NCI-H187 (cell line): ENCODE measurements at regions not wholly inside any gene's neighbourhood (a gene's known extent, or its start where the extent isn't known, plus 50 kb on each side); places are given as distances from the start of the nearest gene placed in this dataset.

Experiments used
- DNase-seq, 2 experiments: peaks; one replicate each; lab custom pipeline; 2025; lab: John Stamatoyannopoulos, UW

GRCh38 chr2:234768608-234769196, 183.1 kb upstream of the SH3BP4 start:
- DNase-seq, result no peak

GRCh38 chr2:234765279-234765678, 186.5 kb upstream of the SH3BP4 start:
- no peak for DNase-seq

GRCh38 chr2:234764372-234764771, 187.4 kb upstream of the SH3BP4 start:
- DNase-seq, result no peak

- DNase-seq, result no peak
Measured at GRCh38 chr2:234763002-234763873, 188.6 kb upstream of the SH3BP4 start.

- no peak for DNase-seq
Measured at GRCh38 chr2:234761910-234762309, 189.9 kb upstream of the SH3BP4 start.

DNA sequence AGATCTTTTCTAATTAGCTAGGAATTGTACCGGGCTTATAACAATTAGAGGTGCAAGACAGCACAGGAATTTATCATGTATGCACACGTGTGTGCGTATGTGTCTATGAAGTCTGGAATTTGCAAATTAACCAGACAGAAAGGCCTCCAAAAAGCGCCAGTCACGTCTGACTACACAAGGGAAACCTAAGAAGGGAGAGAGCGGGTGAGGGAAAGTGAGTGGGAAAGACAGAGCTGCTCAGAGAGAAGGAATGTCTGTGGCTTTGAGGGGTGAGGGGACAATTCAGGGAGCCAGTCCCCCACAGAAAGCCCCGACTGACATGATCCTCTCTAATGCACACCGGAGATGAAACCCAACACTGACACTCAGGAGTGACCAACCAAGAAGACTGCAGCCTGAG, 197.7 kb upstream of the SH3BP4 start:
- no peak for DNase-seq

GRCh38 chr2:234753701-234754100, 198.1 kb upstream of the SH3BP4 start:
- no peak for DNase-seq

- DNase-seq, result no peak
Measured at GRCh38 chr2:234752966-234753365, 198.9 kb upstream of the SH3BP4 start.

GRCh38 chr2:234751275-234751973, 200.4 kb upstream of the SH3BP4 start:
- no peak for DNase-seq

- no peak for DNase-seq
Measured at GRCh38 chr2:234747833-234748559, 203.8 kb upstream of the SH3BP4 start.

GRCh38 chr2:234747032-234747431, 204.8 kb upstream of the SH3BP4 start:
- DNase-seq, result no peak

- DNase-seq, result no peak
Measured at GRCh38 chr2:234745347-234745746, 206.5 kb upstream of the SH3BP4 start.

DNA sequence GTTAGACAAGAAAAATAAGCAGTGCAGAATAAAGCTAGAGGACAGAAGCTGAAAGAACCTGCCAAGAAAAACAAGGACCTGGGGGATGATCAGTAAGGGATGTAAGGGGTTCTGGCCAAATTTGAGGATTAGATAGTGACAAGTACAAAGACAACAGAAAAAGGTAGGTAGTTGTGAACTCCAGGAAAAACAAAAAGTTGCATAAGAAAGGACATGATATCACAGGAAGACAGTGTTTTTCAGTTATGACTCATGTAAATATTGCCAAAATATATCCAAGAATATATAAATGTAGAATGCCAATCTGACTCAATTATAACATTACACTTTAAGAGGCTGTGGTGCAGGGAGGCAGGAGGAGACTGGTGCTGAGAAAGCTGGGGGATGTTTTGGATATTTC, 209.8 kb upstream of the SH3BP4 start:
- DNase-seq, result no peak

DNA sequence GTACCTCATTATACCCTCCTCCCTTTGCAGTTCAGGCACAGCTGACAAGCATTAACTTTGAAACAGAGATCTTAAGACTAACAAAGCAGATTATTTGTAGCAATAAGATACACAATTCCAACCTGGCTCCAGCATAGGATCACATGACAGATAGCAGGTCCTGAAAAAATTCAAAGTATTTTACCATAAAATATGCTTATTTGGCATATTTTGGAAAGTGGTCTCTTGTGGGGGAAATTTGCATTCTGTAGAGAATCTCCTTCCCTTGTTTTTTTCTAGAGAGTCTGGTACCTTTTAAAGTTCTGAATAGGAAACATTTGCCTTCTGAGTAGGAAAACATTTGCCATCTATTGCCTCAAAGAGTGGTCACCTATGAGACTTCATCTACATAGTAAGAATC, 212.8 kb upstream of the SH3BP4 start:
- DNase-seq, result no peak

- DNase-seq, result no peak
Measured at GRCh38 chr2:234735829-234736228, 216.0 kb upstream of the SH3BP4 start.

DNA sequence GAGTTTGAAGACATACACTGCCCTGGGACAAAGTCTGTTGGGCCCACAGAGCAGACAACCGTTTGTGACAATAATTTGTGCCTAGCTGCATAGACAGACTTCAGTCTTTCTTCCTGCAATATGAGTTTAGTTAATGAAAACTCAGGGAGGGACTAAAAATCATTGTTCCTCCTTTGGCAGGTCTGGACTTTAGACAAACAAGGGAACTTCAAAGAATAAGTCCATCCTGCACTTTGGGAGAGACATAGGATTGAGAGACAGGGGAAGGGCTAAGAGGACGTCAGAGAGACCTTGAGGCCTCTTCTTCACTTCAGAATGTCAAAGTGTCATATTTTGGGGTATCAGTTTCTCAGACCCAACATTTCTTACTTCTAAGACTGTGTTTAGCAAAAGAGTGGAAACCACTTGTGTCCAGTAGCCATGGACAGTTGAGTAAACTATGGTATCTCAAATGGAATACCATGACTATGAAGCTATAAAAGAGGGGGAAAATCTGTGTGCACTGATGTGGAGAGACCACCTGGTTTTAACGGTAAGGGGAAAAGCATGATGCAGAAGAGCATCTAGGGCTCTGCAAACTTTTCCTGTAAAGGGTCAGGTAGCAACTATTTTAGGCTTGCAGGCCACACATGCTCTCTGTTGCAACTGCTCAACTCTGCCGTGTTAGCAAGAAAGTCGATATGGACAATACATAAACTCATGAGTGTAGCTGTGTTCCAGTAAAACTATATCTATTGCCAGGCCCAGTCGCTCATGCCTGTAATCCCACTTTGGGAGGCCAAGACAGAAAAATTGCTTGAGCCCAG, 217.8 kb upstream of the SH3BP4 start:
- DNase-seq, result no peak

DNA sequence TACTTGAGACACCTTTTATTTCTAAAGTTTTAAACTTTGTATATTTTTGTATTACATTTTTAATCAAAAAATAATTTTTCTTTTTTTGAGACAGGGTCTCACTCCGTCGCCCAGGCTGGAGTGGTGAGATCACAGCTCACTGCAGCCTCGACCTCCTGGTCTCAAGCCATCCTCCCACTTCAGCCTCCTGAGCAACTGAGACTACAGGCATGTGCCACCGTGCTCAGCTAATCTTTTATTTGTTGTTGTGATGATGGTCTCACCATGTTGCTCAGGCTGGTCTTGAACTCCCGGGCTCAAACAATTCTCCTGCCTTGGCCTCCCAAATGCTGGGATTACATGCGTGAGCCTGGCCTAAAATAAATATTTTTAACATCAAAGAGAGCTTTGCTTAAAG, 218.7 kb upstream of the SH3BP4 start:
- no peak for DNase-seq

GRCh38 chr2:234732404-234733092, 219.3 kb upstream of the SH3BP4 start:
- DNase-seq, result no peak

DNA sequence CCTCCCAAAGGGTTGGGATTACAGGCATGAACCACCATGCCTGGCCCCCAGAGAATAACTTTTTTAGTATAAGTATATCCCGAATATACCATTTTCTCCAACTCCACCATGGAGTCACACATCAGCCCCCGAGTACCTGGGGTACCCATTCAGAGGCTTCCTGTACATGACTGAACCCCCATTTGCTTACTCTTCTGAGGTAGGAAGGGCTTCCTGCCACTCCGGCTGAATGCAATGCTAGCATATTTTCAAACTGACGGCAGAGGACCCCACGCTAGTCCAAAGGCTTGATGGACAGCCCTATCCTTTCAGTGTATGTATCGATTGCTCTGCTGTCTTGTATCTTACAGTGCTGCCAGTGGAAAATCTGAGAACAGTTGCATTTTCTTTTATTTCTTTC, 220.6 kb upstream of the SH3BP4 start:
- DNase-seq, result no peak

DNA sequence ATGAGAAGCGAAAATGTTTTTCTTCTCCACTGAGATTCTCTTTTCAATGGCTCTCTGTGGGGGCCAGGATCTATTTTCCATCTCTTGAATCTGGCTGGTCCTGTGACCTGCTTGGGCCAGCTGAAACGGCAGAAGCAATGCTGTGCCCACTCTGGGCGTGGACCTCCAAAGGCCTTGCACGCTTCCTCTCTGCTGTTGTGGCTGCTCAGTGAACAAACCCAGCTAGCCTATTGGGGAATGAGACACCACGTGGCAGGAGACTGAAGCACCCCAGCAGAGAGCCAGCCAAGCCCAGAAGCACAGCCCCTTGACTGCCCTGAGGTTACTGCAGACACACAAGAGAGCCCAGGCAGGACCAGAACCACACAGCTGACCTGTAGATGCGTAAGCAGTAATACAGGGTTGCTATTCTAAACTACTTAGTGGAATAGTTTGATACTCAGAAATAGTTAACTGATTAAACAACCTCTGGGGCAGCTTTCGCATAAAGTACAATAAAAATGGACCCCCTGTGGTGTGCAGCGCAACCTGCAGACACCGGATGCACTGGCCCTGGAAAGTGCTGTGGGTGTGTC, 221.7 kb upstream of the SH3BP4 start:
- DNase-seq, result no peak
